ENCODE measurements at regions not wholly inside any gene's neighbourhood (a gene's known extent, or its start where the extent isn't known, plus 50 kb on each side); places are given as distances from the start of the nearest gene placed in this dataset.

DNA sequence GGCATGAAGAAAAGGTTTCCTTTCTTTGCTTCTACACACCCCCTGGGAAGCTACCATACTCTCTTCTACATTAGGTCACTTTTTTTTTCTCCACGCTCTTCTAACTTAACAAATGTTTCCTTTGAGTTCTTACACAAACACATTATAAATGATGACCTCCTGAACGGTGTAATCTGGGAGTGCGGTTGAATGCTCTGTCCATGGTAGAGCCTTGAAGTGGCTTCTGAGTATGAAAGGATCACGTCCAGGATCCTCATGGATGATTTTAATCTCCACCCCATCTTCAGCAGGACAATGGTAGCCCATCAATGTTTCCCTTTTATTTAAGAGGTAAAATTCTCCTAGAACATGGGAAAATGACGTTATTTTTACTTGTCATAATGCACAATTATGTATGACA is 587.3 kb downstream of the SEMA5A start:
- no peaks in the 10 kb centered on the region for H3K9me2 ChIP-seq (ENCODE audit: insufficient read depth)
- H3K9me3 ChIP-seq (ENCODE audit: control insufficient read depth in 1 of 2, insufficient read depth in 1 of 2, low read depth in 1 of 2, low read length in 2 of 2) = peaks cover 12 to 28% of the 10 kb centered on the region in 2 experiments; a peak in 2 of 4 replicates
- no peak overlapping the region for H2AFZ ChIP-seq (ENCODE audit: low read depth, low read length, poor library complexity, severe bottlenecking)
- no peaks in the 10 kb centered on the region for H3K36me3 ChIP-seq (ENCODE audit: control insufficient read depth in 1 of 2, insufficient read depth in 2 of 2, low read length in 2 of 2)
- ATAC-seq (no peak), DNase-seq (ENCODE audit: low read depth, low spot score) (no peak)
- H3K79me2 ChIP-seq (ENCODE audit: insufficient read depth, low read length) = no peaks in the 10 kb centered on the region
- ChIA-PET CTCF (no interaction called here), POLR2A (no interaction called here), RAD21 (ENCODE audit: low non-redundant PET in 1 of 2, low total read pairs in 2 of 2, uncharacterized antibody in 2 of 2, unreplicated experiment in 2 of 2) (no interaction called here)
- H3K4me1 ChIP-seq (ENCODE audit: control insufficient read depth in 1 of 2, insufficient read depth in 2 of 2, low read length in 2 of 2) = no peaks in the 10 kb centered on the region
- no peak overlapping the region for H3K9ac ChIP-seq (ENCODE audit: low read length)
- H3K4me3 ChIP-seq (replicated peaks in 1 of 2; ENCODE audit: low read depth in 1 of 2, low read length in 2 of 2) = no peak overlapping the region
- intact Hi-C loops (cut with micrococcal nuclease) = no loop called here
- no peaks in the 10 kb centered on the region for H4K20me1 ChIP-seq (ENCODE audit: insufficient read depth)
- H3K27me3 ChIP-seq (ENCODE audit: insufficient read depth, low read length) = no peaks in the 10 kb centered on the region
- TF ChIP-seq MAX (IDR thresholded peaks at IDR 0.05) (no peak), POLR2A (IDR thresholded peaks at IDR 0.05; ENCODE audit: borderline replicate concordance, extremely low read depth, insufficient read depth, insufficient read length) (no peak), CEBPB (IDR thresholded peaks at IDR 0.05; ENCODE audit: low read depth) (no peak), ZNF274 (IDR thresholded peaks at IDR 0.05; ENCODE audit: low read depth, low read length) (no peak), EGR1 (IDR thresholded peaks at IDR 0.05; ENCODE audit: low read depth) (no peak), YY1 (IDR thresholded peaks at IDR 0.05; ENCODE audit: extremely low read depth, insufficient replicate concordance, low read depth, low read length) (no peak)
- no peak overlapping the region for H3K4me2 ChIP-seq (ENCODE audit: low read length)
- H3K27ac ChIP-seq (ENCODE audit: low read depth, low read length) = no peak overlapping the region
- BruUV-seq (replicated peaks) = no TSS peak

DNA sequence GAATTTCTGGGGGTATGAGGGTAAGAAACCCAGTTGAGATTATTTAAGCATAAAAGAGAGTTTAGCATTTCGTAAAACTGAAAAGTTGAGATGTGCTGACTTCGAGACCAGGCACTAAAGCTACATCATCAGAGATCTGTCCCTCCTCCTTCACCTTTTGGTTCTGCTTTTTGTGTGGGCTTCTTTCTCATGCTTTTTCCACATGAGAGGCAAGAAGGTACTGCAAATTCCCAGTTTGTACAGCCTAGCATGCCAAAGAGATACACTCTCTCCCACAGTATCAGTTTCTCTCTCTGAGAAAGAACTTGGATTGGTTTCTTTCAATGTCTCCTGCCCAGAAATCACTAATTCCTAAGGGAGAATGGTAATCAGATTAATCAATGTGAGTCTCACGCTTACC is 584.7 kb downstream of the SEMA5A start:
- DNase-seq (ENCODE audit: low read depth, low spot score) (no peak), ATAC-seq (no peak)
- TF ChIP-seq POLR2AphosphoS5 (IDR thresholded peaks at IDR 0.05; ENCODE audit: low read depth, low read length) = no peak
- TF ChIP-seq SIN3A (IDR thresholded peaks at IDR 0.05; ENCODE audit: low read depth) = no peak
- TF ChIP-seq ZNF274 (IDR thresholded peaks at IDR 0.05; ENCODE audit: low read depth, low read length) = no peak
- TF ChIP-seq, protein P1, sequence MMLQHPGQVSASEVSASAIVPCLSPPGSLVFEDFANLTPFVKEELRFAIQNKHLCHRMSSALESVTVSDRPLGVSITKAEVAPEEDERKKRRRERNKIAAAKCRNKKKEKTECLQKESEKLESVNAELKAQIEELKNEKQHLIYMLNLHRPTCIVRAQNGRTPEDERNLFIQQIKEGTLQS (IDR thresholded peaks at IDR 0.05) = no peak
- no peak for TF ChIP-seq MAX (IDR thresholded peaks at IDR 0.05)
- TF ChIP-seq TCF7L2 (IDR thresholded peaks at IDR 0.05; ENCODE audit: borderline replicate concordance, extremely low read depth, insufficient read depth, insufficient read length) = no peak
- TF ChIP-seq ZBTB33 (IDR thresholded peaks at IDR 0.05; ENCODE audit: extremely low read depth, insufficient replicate concordance, low read length) = no peak
- TF ChIP-seq, protein P2, sequence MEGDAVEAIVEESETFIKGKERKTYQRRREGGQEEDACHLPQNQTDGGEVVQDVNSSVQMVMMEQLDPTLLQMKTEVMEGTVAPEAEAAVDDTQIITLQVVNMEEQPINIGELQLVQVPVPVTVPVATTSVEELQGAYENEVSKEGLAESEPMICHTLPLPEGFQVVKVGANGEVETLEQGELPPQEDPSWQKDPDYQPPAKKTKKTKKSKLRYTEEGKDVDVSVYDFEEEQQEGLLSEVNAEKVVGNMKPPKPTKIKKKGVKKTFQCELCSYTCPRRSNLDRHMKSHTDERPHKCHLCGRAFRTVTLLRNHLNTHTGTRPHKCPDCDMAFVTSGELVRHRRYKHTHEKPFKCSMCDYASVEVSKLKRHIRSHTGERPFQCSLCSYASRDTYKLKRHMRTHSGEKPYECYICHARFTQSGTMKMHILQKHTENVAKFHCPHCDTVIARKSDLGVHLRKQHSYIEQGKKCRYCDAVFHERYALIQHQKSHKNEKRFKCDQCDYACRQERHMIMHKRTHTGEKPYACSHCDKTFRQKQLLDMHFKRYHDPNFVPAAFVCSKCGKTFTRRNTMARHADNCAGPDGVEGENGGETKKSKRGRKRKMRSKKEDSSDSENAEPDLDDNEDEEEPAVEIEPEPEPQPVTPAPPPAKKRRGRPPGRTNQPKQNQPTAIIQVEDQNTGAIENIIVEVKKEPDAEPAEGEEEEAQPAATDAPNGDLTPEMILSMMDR (IDR thresholded peaks at IDR 0.05 in 2 of 3, conservative IDR thresholded peaks at IDR 0.05 in 1 of 3; ENCODE audit: borderline replicate concordance in 1 of 3, insufficient read depth in 1 of 3, low read depth in 2 of 3, low read length in 2 of 3) = no peak
- TF ChIP-seq ZFX (IDR thresholded peaks at IDR 0.05) = no peak
- TF ChIP-seq EGR1 (IDR thresholded peaks at IDR 0.05; ENCODE audit: low read depth) = no peak
- TF ChIP-seq POLR2A (IDR thresholded peaks at IDR 0.05; ENCODE audit: borderline replicate concordance, extremely low read depth, insufficient read depth, insufficient read length) = no peak
- no peak for TF ChIP-seq FOSL1 (IDR thresholded peaks at IDR 0.05; ENCODE audit: low read depth)
- no peak for TF ChIP-seq RAD21 (IDR thresholded peaks at IDR 0.05; ENCODE audit: low read depth)
- no peak for TF ChIP-seq CEBPB (IDR thresholded peaks at IDR 0.05; ENCODE audit: low read depth)
- no peaks in the 10 kb centered on the region for H4K20me1 ChIP-seq (ENCODE audit: insufficient read depth)
- no peak overlapping the region for H2AFZ ChIP-seq (ENCODE audit: low read depth, low read length, poor library complexity, severe bottlenecking)
- no peaks in the 10 kb centered on the region for H3K79me2 ChIP-seq (ENCODE audit: insufficient read depth, low read length)
- no peaks in the 10 kb centered on the region for H3K36me3 ChIP-seq (ENCODE audit: control insufficient read depth in 1 of 2, insufficient read depth in 2 of 2, low read length in 2 of 2)
- BruUV-seq (replicated peaks) = no TSS peak
- H3K9me3 ChIP-seq (ENCODE audit: control insufficient read depth in 1 of 2, insufficient read depth in 1 of 2, low read depth in 1 of 2, low read length in 2 of 2) = peaks cover 17 to 21% of the 10 kb centered on the region in 2 experiments; a peak in 2 of 4 replicates
- CTCF ChIA-PET = no interaction called here
- H3K9me2 ChIP-seq (ENCODE audit: insufficient read depth) = no peaks in the 10 kb centered on the region
- POLR2A ChIA-PET = no interaction called here
- intact Hi-C loops (cut with micrococcal nuclease) = no loop called here
- H3K4me2 ChIP-seq (ENCODE audit: low read length) = no peak overlapping the region
- H3K4me1 ChIP-seq (ENCODE audit: control insufficient read depth in 1 of 2, insufficient read depth in 2 of 2, low read length in 2 of 2) = no peaks in the 10 kb centered on the region
- H3K4me3 ChIP-seq (replicated peaks in 1 of 2; ENCODE audit: low read depth in 1 of 2, low read length in 2 of 2) = no peak overlapping the region
- no peak overlapping the region for H3K27ac ChIP-seq (ENCODE audit: low read depth, low read length)
- no peak overlapping the region for H3K9ac ChIP-seq (ENCODE audit: low read length)
- no peaks in the 10 kb centered on the region for H3K27me3 ChIP-seq (ENCODE audit: insufficient read depth, low read length)
- RAD21 ChIA-PET (ENCODE audit: low non-redundant PET in 1 of 2, low total read pairs in 2 of 2, uncharacterized antibody in 2 of 2, unreplicated experiment in 2 of 2) = no interaction called here
